SK-N-SH (cell line): ENCODE measurements at regions not wholly inside any gene's neighbourhood (a gene's known extent, or its start where the extent isn't known, plus 50 kb on each side); places are given as distances from the start of the nearest gene placed in this dataset.

Source experiments
- CTCF ChIP-seq: fragments of 200-600 bp; sonication (generic); IDR thresholded peaks from 2 replicates; pipeline ENCODE4 v1.6.1; 2017; ENCODE audit warnings: antibody characterized with exemption, mild to moderate bottlenecking, moderate library complexity
- RFX5 ChIP-seq: IDR thresholded peaks from 2 replicates; pipeline ENCODE4 v1.6.1; 2012; ENCODE audit warnings: mild to moderate bottlenecking, improper control_type of control experiment, low read length
- TAF1 ChIP-seq: IDR thresholded peaks from 2 replicates; pipeline ENCODE4 v1.6.1; 2012; ENCODE audit warnings: low read depth, mild to moderate bottlenecking, low read length, moderate library complexity, borderline replicate concordance

- TF ChIP-seq CTCF (no peak), TAF1 (no peak), RFX5 (no peak)
These were observed 271.4 kb downstream of the PTTG2 start for GRCh38 chr4:38231626-38232025.
